ENCODE measurements at regions not wholly inside any gene's neighbourhood (a gene's known extent, or its start where the extent isn't known, plus 50 kb on each side); places are given as distances from the start of the nearest gene placed in this dataset.
A peak's percentile ranks its signal among the peaks of the same experiment; 100 is the strongest.

GRCh38 chr16:73730481-73731090 is 566.0 kb upstream of the PSMD7 start:
- no peak overlapping the region for H4K91ac ChIP-seq (replicated peaks; ENCODE audit: insufficient read length, low read length)
- no peak overlapping the region for H3K14ac ChIP-seq (ENCODE audit: insufficient read length)
- WGBS, 2 experiments (ENCODE audit: extremely low coverage in 1 of 2, insufficient coverage in 1 of 2, insufficient read length in 1 of 2, insufficient replicate concordance in 2 of 2, low coverage in 1 of 2, low lambda C conversion rate in 2 of 2, missing lambda C conversion rate in 1 of 2), result 96% methylated on average over 15 of the region's 15 CpGs; no CpG with 5 or more reads in 1 of the 2 experiments
- H3K23ac ChIP-seq (ENCODE audit: insufficient read length), result no peak overlapping the region
- 0 out of 2 replicates have a peak overlapping the region, but pooled peaks have one; percentile 32 for H2AFZ ChIP-seq (ENCODE audit: low read length)
- H2BK5ac ChIP-seq (ENCODE audit: low read depth, low read length), result no peak overlapping the region
- no peaks in the 10 kb centered on the region for H3K23me2 ChIP-seq (ENCODE audit: low read depth, low read length)
- ChIA-PET CTCF (ENCODE audit: partially characterized antibody) (no interaction called here), POLR2A (ENCODE audit: partially characterized antibody) (no interaction called here)
- no peak overlapping the region for H3K9ac ChIP-seq (replicated peaks in 1 of 4; ENCODE audit: extremely low read depth in 1 of 4, low read depth in 3 of 4, low read length in 3 of 4)
- no peak overlapping the region for H2BK120ac ChIP-seq (replicated peaks; ENCODE audit: low read depth, low read length)
- no peak overlapping the region for H4K5ac ChIP-seq (ENCODE audit: insufficient read length, low read depth, low read length)
- no peaks in the 10 kb centered on the region for H3K79me2 ChIP-seq (ENCODE audit: control insufficient read depth in 1 of 2, insufficient read depth in 2 of 2, low read length in 2 of 2)
- H3K27ac ChIP-seq (ENCODE audit: low read depth, low read length), result no peak overlapping the region
- no peak overlapping the region for H2BK15ac ChIP-seq (ENCODE audit: low read length)
- H2BK20ac ChIP-seq (ENCODE audit: low read length), result no peak overlapping the region
- no peak for DNase-seq (ENCODE audit: low read depth in 1 of 2, low spot score in 2 of 2)
- no peak overlapping the region for H3K56ac ChIP-seq (replicated peaks; ENCODE audit: insufficient read length, low read depth, low read length)
- TF ChIP-seq ATF3 (IDR thresholded peaks at IDR 0.05; ENCODE audit: insufficient read depth, low read depth, low read length) (no peak), RAD21 (IDR thresholded peaks at IDR 0.05 in 1 of 2, conservative IDR thresholded peaks at IDR 0.05 in 1 of 2; ENCODE audit: low read depth in 2 of 2, low read length in 2 of 2) (peak in 1 of 2 experiments; percentile 22; a peak in 1 of 4 replicates)
- no peak overlapping the region for H2AK5ac ChIP-seq (ENCODE audit: low read depth, low read length)
- no peak overlapping the region for H3K4me2 ChIP-seq (ENCODE audit: insufficient read depth in 1 of 2, low read depth in 2 of 2, low read length in 2 of 2)
- H3K36me3 ChIP-seq (ENCODE audit: control insufficient read depth in 2 of 4, insufficient read depth in 4 of 4, low read length in 3 of 4), result peaks cover 0 to 2% (median 0%) of the 10 kb centered on the region in 4 experiments; a peak in 1 of 8 replicates
- no peaks in the 10 kb centered on the region for H3K79me1 ChIP-seq (ENCODE audit: low read depth, low read length)
- H4K20me1 ChIP-seq (replicated peaks in 1 of 2; ENCODE audit: control insufficient read depth in 1 of 2, insufficient read depth in 2 of 2, low read length in 2 of 2), result no peaks in the 10 kb centered on the region
- no peak overlapping the region for H3K4me3 ChIP-seq (ENCODE audit: extremely low read depth in 1 of 4, insufficient read depth in 2 of 4, low read depth in 3 of 4, low read length in 4 of 4)
- peaks cover 0 to 8% of the 10 kb centered on the region in 2 experiments; a peak in 3 of 4 replicates for H3K9me3 ChIP-seq (ENCODE audit: insufficient read depth in 2 of 2, low read depth in 1 of 2, low read length in 1 of 2)
- H3K4ac ChIP-seq (replicated peaks; ENCODE audit: insufficient read length, low read depth, low read length), result no peak overlapping the region
- no peak overlapping the region for H3K18ac ChIP-seq (ENCODE audit: extremely low read depth, low read length)
- no peaks in the 10 kb centered on the region for H3K27me3 ChIP-seq (replicated peaks in 1 of 4; ENCODE audit: control insufficient read depth in 3 of 4, extremely low read depth in 1 of 4, insufficient read depth in 3 of 4, low read length in 3 of 4)
- H4K8ac ChIP-seq (ENCODE audit: extremely low read depth, insufficient read depth, low read length), result no peak overlapping the region
- H2BK12ac ChIP-seq (ENCODE audit: low read depth, low read length), result no peak overlapping the region
- no peak for FAIRE-seq
- H3K4me1 ChIP-seq (replicated peaks in 1 of 4; ENCODE audit: control insufficient read depth in 3 of 4, insufficient read depth in 4 of 4, low read length in 3 of 4), result no peaks in the 10 kb centered on the region

All from H1 (cell line).